ENCODE measurements at regions not wholly inside any gene's neighbourhood (a gene's known extent, or its start where the extent isn't known, plus 50 kb on each side); places are given as distances from the start of the nearest gene placed in this dataset.

DNA sequence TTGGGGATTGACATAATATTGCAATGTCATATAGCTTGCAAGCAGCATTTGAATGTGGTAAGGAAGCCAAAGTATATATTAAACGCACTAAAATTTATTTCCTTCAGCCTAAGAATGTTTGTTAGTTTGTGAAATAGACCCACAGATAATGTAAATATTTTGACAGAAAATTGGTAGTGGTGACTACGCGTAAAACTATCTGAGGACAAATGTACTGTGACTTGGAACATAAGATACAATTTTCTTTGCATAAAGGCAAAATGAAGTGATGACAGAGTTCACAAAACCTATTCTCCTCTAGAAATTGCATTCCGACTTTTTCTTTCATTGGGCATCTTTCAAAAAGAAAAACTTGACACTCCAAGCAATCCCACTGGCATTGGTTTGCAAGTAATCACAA, 411.1 kb upstream of the LRATD1 start:
- TF ChIP-seq POLR2A (IDR thresholded peaks at IDR 0.05) (no peak), CTCF (IDR thresholded peaks at IDR 0.05) (no peak)

Measured in Peyer's patch (tissue), 4 donors.